ENCODE measurements at regions not wholly inside any gene's neighbourhood (a gene's known extent, or its start where the extent isn't known, plus 50 kb on each side); places are given as distances from the start of the nearest gene placed in this dataset.

DNA sequence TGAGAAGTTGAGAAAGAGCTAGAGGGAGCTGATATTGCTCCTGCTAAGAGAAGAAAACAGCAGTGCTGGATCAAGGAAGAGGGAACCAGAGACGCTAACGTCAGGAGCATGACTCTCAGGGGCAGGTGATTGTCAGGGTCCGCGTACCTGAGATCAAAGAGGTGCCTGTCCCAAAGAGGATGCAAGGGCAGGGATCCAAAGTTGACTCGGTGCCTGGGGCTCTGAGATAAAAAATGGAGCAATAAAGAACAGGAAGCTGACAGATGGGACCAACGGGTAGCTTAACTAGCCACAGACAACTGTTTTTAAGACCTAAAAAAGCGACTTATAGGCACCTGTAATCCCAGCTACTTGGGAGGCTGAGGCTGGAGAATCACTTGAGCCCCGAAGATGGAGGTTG is 517.8 kb downstream of the IRX1 start:
- CTCF ChIA-PET: no interaction called here
- no peak for DNase-seq
- no peak for ATAC-seq
- H3K36me3 Mint-ChIP-seq: no peaks in the 10 kb centered on the region
- H3K9me3 Mint-ChIP-seq (ENCODE audit: low read depth): peaks cover 13% of the 10 kb centered on the region
- H3K4me3 Mint-ChIP-seq: no peak overlapping the region
- H3K4me1 Mint-ChIP-seq: no peaks in the 10 kb centered on the region
- no peak overlapping the region for H3K27ac Mint-ChIP-seq
- H3K27me3 Mint-ChIP-seq: no peaks in the 10 kb centered on the region

- CTCF ChIA-PET: no interaction called here
Measured at GRCh38 chr5:4113905-4114304, 518.3 kb downstream of the IRX1 start.

DNA sequence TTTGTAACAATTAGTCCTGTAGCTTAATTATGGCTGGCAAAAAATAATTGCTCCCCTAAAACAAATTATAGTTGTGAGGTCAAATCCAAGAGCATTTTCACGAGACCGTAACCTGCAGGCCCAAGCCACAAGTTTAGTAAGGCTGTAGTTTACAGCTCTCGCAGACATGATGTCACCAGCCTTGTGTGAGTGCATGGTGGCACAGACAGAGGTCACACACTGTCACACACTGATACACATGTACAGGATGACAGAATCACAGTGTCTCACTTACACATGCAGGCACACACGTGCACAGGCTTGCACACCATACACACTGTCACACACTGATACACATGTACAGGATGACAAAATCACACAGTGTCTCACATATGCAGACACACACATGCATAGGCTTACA is 518.8 kb downstream of the IRX1 start:
- Mint-ChIP-seq H3K27ac (no peak overlapping the region), H3K27me3 (no peaks in the 10 kb centered on the region), H3K4me1 (no peaks in the 10 kb centered on the region), H3K36me3 (no peaks in the 10 kb centered on the region), H3K4me3 (no peak overlapping the region), H3K9me3 (ENCODE audit: low read depth) (peaks cover 17% of the 10 kb centered on the region)
- no peak for DNase-seq
- ATAC-seq: no peak
- CTCF ChIA-PET: no interaction called here

More at GRCh38 chr5:4113905-4114304, 518.3 kb downstream of the IRX1 start:
- no peaks in the 10 kb centered on the region for H3K4me1 Mint-ChIP-seq
- DNase-seq: no peak
- no peak overlapping the region for H3K4me3 Mint-ChIP-seq
- H3K9me3 Mint-ChIP-seq (ENCODE audit: low read depth): peaks cover 13% of the 10 kb centered on the region
- ATAC-seq: no peak
- no peaks in the 10 kb centered on the region for H3K27me3 Mint-ChIP-seq
- no peak overlapping the region for H3K27ac Mint-ChIP-seq
- no peaks in the 10 kb centered on the region for H3K36me3 Mint-ChIP-seq

DNA sequence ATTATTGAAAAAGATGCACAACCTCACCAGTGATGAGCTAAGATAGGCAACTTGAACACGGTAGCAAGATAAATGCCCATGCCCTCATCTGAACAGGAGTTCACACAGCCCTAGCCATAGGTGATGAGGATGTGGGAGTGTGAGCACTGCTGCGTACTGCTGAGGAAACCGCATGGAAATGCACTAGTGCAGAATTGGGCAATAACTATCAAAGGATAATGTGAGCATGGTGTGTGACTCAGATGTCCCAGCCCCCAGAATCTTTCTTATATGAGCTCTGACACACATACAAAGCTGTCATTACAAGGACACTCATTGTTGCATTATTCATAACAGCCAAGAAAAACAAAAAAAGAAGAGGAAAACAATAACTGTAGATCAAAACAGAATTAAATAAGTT is 521.2 kb downstream of the IRX1 start:
- DNase-seq: no peak

DNA sequence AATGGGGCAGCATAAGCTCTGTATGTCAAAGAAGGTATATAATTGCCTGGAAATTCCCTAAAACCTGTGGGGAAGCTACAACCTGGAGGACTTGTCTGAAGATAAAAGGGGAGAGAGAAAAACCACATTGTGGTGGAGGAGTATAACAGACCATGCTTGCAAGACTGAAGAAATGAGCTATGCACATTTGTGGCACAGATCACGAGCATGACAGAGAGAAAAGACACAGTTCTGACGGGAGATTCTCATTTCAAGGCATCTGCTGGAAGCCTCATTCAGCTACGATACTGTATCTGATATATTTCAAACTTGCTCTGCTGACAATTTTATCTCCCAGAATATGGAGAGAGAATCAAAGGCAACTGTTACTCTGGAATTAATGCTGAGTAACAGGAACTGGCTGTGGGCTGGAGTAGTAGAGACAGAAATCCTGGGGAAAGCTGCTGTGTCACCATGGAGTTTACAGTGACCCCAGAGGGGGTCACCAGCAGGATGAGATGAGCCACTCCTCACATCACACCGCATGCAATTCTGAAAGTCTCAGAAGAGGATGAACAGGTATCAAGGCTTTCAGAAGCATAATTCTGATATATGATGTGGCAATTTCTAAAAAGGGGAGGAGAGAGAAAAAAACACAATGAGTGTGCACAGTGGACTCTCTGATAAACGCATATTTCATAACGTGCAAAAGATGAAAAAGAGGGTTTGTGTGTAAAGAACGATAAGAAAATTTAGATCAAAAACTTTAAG is 528.8 kb downstream of the IRX1 start:
- no peak for DNase-seq
- Mint-ChIP-seq H3K4me1 (no peaks in the 10 kb centered on the region), H3K4me3 (no peak overlapping the region), H3K36me3 (no peaks in the 10 kb centered on the region), H3K9me3 (ENCODE audit: low read depth) (peaks cover 13% of the 10 kb centered on the region), H3K27ac (no peak overlapping the region), H3K27me3 (no peaks in the 10 kb centered on the region)
- ATAC-seq: no peak
- CTCF ChIA-PET: no interaction called here

More for the DNA sequence above, 521.2 kb downstream of the IRX1 start:
- Mint-ChIP-seq H3K4me3 (no peak overlapping the region), H3K27me3 (no peaks in the 10 kb centered on the region), H3K36me3 (no peaks in the 10 kb centered on the region), H3K9me3 (ENCODE audit: low read depth) (peaks cover 15% of the 10 kb centered on the region), H3K4me1 (no peaks in the 10 kb centered on the region), H3K27ac (no peak overlapping the region)
- ATAC-seq: no peak
- CTCF ChIA-PET: no interaction called here

- Mint-ChIP-seq H3K36me3 (no peaks in the 10 kb centered on the region), H3K4me1 (no peaks in the 10 kb centered on the region), H3K27me3 (no peaks in the 10 kb centered on the region), H3K27ac (no peak overlapping the region), H3K9me3 (ENCODE audit: low read depth) (peaks cover 10% of the 10 kb centered on the region), H3K4me3 (no peak overlapping the region)
- DNase-seq: no peak
- ATAC-seq: no peak
- CTCF ChIA-PET: no interaction called here
Measured at GRCh38 chr5:4128994-4129393, 533.4 kb downstream of the IRX1 start.

GRCh38 chr5:4129523-4129922 is 533.9 kb downstream of the IRX1 start:
- no peaks in the 10 kb centered on the region for H3K36me3 Mint-ChIP-seq
- H3K27ac Mint-ChIP-seq: no peak overlapping the region
- H3K27me3 Mint-ChIP-seq: no peaks in the 10 kb centered on the region
- H3K9me3 Mint-ChIP-seq (ENCODE audit: low read depth): peaks cover 7% of the 10 kb centered on the region
- no peak overlapping the region for H3K4me3 Mint-ChIP-seq
- H3K4me1 Mint-ChIP-seq: no peaks in the 10 kb centered on the region
- CTCF ChIA-PET: no interaction called here
- DNase-seq (no peak), ATAC-seq (no peak)

DNA sequence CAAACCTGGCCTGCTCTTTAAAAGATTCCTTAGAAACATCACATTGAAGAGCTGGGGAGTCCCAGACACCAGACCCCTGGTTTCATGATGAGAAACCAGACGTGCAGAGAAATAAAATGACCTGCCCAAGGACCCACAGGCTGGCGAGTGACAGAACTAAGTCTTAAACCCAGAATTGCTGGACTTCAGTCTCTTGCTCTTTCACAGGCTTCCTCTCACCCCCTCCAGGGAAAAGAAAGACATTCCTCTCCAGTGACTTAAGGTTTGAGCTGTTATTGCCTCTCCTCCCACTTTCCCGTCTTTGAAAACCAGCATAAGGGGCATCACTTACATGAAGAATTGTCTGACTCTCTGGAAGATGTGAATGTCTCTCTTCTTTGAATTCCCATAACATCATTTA is 535.2 kb downstream of the IRX1 start:
- no peak overlapping the region for H3K4me3 Mint-ChIP-seq
- no peak for DNase-seq
- no peaks in the 10 kb centered on the region for H3K36me3 Mint-ChIP-seq
- no peaks in the 10 kb centered on the region for H3K4me1 Mint-ChIP-seq
- H3K27me3 Mint-ChIP-seq: no peaks in the 10 kb centered on the region
- H3K27ac Mint-ChIP-seq: no peak overlapping the region
- CTCF ChIA-PET: no interaction called here
- no peak for ATAC-seq
- peaks cover 3% of the 10 kb centered on the region for H3K9me3 Mint-ChIP-seq (ENCODE audit: low read depth)

- ATAC-seq (no peak), DNase-seq (no peak)
- H3K4me3 Mint-ChIP-seq: no peak overlapping the region
- H3K4me1 Mint-ChIP-seq: no peaks in the 10 kb centered on the region
- H3K27ac Mint-ChIP-seq: no peak overlapping the region
- no peaks in the 10 kb centered on the region for H3K36me3 Mint-ChIP-seq
- H3K27me3 Mint-ChIP-seq: no peaks in the 10 kb centered on the region
- CTCF ChIA-PET: no interaction called here
- H3K9me3 Mint-ChIP-seq (ENCODE audit: low read depth): no peaks in the 10 kb centered on the region
Measured at GRCh38 chr5:4137781-4138180, 542.1 kb downstream of the IRX1 start.

- Mint-ChIP-seq H3K27ac (no peak overlapping the region), H3K27me3 (no peaks in the 10 kb centered on the region), H3K4me1 (no peaks in the 10 kb centered on the region), H3K36me3 (no peaks in the 10 kb centered on the region), H3K9me3 (ENCODE audit: low read depth) (peaks cover 8% of the 10 kb centered on the region), H3K4me3 (no peak overlapping the region)
- CTCF ChIA-PET: no interaction called here
- ATAC-seq (no peak), DNase-seq (no peak)
Measured at GRCh38 chr5:4142842-4143241, 547.2 kb downstream of the IRX1 start.

DNA sequence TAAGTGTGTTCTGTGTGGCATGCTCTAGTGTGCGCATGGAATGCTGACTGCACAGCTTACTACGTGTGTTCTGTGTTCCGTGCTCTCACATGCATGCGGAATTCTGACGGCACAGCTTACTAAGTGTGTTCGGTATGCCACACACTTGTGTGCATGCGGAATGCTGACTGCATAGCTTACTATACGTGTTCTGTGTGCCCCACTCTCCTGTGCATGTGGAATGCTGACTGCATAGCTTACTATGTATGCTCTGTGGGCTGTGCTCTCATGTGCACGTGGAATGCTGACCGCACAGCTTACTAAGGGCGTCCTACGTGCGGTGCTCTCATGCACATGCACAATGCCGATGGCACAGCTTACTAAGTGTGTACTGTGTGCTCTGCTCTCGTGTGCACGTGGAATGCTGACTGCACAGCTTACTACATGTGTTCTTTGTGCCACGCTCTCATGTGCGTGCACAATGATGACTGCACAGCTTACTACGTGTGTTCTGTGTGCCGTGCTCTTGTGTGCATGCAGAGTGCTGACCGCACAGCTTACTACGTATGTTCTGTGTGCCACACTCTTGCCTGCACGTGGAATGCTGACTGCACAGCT is 548.9 kb downstream of the IRX1 start:
- CTCF ChIA-PET: no interaction called here
- Mint-ChIP-seq H3K27ac (no peak overlapping the region), H3K4me1 (no peaks in the 10 kb centered on the region), H3K4me3 (no peak overlapping the region), H3K9me3 (ENCODE audit: low read depth) (peaks cover 8% of the 10 kb centered on the region), H3K27me3 (no peaks in the 10 kb centered on the region), H3K36me3 (no peaks in the 10 kb centered on the region)
- DNase-seq (no peak), ATAC-seq (no peak)

- no peaks in the 10 kb centered on the region for H3K36me3 Mint-ChIP-seq
- no peaks in the 10 kb centered on the region for H3K27me3 Mint-ChIP-seq
- CTCF ChIA-PET: no interaction called here
- H3K4me3 Mint-ChIP-seq: no peak overlapping the region
- H3K4me1 Mint-ChIP-seq: no peaks in the 10 kb centered on the region
- peaks cover 8% of the 10 kb centered on the region for H3K9me3 Mint-ChIP-seq (ENCODE audit: low read depth)
- ATAC-seq (no peak), DNase-seq (no peak)
- H3K27ac Mint-ChIP-seq: no peak overlapping the region
Measured at GRCh38 chr5:4145511-4145910, 549.9 kb downstream of the IRX1 start.

DNA sequence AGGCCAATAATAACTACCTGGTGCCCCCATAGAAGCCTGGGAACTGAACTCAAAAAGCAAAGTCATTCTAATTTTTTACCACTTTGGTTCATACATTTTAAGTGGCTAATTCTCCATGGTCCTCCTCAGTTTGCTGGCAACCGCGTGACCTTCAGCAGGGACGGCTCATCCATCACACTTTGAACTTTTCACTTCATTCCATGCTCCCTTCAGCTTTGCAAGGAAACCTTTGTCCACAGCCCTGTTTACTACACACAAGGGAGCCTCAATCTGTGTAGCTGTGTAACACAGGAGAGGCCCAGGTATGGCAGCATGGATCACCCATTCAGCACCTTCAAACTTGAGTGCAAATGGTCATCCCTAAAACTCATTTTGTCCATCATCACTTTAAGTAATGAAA is 552.4 kb downstream of the IRX1 start:
- no peaks in the 10 kb centered on the region for H3K27me3 Mint-ChIP-seq
- no peaks in the 10 kb centered on the region for H3K36me3 Mint-ChIP-seq
- H3K4me1 Mint-ChIP-seq: no peaks in the 10 kb centered on the region
- CTCF ChIA-PET: no interaction called here
- H3K4me3 Mint-ChIP-seq: no peak overlapping the region
- no peak overlapping the region for H3K27ac Mint-ChIP-seq
- ATAC-seq (no peak), DNase-seq (no peak)
- H3K9me3 Mint-ChIP-seq (ENCODE audit: low read depth): peaks cover 10% of the 10 kb centered on the region

- Mint-ChIP-seq H3K4me1 (no peaks in the 10 kb centered on the region), H3K27me3 (no peaks in the 10 kb centered on the region), H3K27ac (no peak overlapping the region), H3K4me3 (no peak overlapping the region), H3K9me3 (ENCODE audit: low read depth) (peaks cover 5% of the 10 kb centered on the region), H3K36me3 (no peaks in the 10 kb centered on the region)
- no peak for DNase-seq
- CTCF ChIA-PET: no interaction called here
- ATAC-seq: no peak
Measured at GRCh38 chr5:4150067-4150466, 554.4 kb downstream of the IRX1 start.

Data from activated CD8-positive, alpha-beta memory T cell treated with anti-CD3 and anti-CD28 coated beads, Interleukin-2, amount 10 ng/mL, durations not matched to agents 7 days and 5 days (primary cell).